HG02938 (cell line): ENCODE measurements at regions not wholly inside any gene's neighbourhood (a gene's known extent, or its start where the extent isn't known, plus 50 kb on each side); places are given as distances from the start of the nearest gene placed in this dataset.
"Not testable (repeated sequence)": the region's sequence is repeated elsewhere in the genome, so short reads cannot be mapped to it uniquely, and the experiment has no call there.

ENCODE experiments used
- ATAC-seq: cut with Tn5 transposase; IDR thresholded peaks from one replicate; pipeline ENCODE4 v1.9.1; 2021; ENCODE audit warnings: mild to moderate bottlenecking, moderate library complexity; ENCODE audit not compliant: unreplicated experiment

DNA sequence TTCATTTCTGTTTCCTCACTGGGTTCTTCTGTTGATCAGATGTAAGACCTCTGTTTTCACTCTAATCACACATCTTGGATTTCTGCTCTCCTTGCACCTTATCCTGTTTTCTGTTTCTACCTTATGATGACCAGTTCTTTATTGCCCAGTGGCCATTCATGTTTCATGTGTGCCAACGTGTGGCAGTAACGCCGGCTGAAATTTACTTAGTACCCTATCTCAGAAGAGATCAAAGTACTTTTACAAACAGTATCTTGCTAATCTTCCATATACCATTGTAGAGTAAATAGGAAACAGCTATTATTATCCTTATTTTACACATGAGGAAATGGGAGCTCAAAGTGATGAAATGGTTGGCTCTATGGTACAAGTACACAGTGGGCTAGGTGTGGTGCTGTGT is 74.0 kb downstream of the GATA3 start:
- no peak for ATAC-seq

DNA sequence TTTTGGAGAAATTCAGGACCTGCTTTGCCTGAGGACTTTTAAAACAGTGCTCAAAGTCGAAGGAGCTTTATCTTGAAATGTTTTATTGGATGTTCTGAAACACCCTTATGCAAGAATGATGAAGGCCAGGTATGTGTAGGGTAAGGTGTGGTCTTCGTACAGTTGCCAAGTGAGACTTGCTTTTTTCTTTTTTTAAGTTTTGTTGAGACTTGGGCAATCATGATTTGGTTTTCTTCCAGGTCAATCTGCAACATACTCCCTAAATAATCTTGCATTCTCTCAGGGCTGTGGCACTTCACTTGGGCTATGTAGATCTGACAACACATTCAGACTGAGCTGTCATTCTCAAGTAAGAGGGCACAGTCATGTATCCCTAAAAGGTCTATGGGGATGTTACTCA is 75.0 kb downstream of the GATA3 start:
- ATAC-seq: no peak

DNA sequence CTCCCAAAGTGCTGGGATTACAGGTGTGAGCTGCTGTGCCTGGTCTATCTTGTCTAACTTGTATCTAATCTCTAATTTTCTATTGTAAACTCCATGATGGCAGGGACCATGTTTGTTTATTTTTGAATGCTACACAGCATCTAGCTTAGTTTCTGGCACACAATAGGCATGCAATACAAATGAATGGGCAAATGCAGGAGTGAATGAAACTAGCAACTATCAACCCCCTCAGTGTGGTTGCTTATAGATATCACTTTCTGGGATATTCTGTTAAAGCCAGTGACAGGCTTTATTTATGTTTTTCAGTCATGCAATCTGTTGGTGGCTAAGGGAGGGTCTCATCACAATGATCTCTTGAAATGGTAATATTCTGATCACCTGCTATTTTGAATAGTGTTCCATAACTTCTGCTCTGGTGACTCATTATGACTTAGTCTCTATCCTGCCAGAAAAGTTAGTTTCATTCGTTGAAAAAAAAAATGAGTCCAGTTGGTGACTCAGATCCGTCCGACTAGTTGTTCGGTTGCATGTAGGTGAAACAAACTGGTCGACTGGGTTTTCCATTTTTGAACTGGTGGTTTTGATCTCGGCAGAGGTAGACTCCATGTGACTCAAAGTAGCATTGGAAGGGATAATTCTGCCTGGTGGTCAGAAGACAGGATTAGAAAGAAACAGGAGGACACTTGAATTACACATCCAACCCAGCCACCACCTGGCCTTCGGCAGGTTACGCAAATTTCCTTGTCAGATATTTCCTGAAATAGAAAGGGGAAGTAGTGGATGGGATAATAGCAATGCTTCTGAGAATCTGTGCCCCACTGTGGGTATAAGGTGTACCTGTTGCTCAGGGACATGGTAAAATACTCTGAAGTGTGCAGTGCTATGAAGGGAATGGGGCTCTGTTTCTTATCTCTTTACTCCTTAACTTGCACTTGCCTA is 76.8 kb downstream of the GATA3 start:
- peak; percentile 58 for ATAC-seq

DNA sequence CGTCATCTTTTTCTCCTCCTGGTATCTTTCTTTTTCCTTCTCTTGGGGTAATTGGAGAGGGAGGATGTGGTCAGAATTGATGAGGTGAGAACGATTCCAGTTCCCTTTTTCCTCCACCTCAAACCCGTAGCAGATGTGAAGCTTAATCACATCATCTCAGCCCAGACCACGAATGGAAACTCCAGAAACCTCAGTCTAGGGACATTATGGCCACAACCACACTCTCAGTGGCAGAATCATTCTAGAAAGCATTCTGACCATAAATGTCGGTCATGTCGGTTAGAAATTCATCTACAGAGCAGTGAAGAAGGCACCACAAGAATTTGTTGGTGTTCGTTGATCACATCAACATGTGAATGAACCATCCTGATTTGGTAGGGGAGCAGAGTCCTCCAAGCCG is 78.7 kb downstream of the GATA3 start:
- peak; percentile 60 for ATAC-seq

DNA sequence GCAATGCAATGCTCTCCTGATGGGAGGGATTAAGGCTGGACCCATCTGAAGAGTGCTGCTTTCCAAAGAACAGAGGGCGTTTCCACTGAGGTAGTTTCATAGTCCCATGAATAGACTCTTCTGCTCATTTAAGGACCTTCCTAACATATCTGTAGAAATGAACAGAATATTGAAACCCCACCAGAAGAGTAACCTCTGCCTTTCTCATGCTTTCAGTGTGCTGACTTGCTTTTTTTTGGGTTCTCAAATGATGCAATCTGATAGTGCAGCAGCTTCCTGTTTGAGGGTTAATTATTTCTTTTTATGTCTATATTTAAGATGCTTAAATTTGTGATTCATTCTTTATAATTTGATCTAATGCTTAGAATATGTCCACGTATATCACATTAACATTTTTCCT is 82.2 kb downstream of the GATA3 start:
- ATAC-seq: no peak

DNA sequence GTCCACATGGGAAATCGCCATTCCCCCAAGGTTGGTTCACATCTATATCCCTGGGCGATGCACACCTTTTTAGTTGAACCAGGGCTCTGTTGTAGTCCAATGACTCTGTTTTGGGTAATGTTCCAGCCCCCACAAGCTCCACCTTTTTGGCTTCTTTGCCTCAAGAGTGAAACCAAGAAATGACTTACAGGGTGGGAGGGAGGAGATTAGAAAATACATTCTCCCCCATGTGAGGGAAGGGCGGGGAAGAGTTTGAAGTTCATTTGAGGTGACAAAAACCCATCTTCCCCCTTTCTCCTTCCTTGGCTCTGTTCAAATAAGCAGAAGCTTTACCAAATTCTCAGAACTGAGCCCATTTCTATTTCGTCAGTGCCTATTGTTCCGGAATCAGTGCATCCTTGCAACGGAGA is 82.8 kb downstream of the GATA3 start:
- no peak for ATAC-seq

DNA sequence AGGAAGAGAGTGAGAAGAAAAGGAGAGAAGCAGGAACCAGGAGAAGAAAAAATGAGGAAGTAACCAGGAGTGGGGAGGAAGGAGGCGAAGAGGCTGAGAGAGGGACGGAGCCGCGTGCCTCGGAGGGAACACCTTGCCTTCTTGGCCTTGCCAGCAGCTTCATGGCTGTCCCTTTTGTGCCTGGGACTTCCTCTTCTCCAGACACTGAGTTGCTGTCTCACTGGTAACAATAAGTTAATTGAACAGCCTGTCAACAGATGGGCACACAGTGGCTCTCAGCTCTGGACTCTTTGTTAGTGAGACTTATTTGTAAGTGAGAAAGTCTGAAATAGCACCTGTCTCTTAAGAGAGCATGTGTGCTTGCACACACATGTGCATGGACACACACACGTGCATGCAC is 83.2 kb downstream of the GATA3 start:
- no peak for ATAC-seq

DNA sequence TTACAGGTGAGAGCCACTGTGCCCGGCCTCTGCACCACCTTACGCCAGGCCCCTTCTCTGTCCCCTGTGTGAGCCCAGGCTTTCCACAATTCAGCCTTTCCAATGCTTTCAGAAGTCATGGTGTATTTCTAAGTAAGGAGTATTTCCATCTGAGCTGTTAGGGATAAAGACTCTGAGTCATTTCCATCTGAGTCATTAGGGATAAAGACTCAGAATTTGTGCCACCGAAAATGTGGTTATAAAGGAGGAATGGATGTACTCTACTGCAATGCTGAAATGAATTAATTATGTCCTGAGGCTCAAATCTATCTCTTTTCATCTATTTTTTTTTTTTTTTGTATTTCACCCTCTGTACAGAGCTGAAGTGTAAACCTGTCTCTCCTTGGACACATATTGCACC is 84.0 kb downstream of the GATA3 start:
- no peak for ATAC-seq

DNA sequence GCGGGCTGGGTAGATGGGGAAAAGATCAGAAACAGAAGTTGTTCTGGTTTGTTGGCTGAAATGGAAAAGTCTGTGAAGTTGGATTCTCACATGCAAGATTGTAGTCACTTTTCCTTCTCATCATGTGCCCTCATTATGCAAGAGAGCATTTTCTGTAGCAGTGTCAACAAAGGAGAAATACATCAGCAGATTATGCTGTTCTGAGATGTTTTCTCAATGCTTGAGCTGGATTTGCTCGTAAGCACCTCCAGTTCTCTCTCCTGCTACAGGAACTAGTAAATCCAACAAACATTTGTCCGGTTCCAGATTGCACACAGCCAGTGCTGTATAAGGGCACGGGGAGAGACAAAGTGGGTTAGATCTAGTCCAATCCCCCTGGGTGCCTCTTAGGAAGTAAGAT is 90.0 kb downstream of the GATA3 start:
- ATAC-seq: no peak

DNA sequence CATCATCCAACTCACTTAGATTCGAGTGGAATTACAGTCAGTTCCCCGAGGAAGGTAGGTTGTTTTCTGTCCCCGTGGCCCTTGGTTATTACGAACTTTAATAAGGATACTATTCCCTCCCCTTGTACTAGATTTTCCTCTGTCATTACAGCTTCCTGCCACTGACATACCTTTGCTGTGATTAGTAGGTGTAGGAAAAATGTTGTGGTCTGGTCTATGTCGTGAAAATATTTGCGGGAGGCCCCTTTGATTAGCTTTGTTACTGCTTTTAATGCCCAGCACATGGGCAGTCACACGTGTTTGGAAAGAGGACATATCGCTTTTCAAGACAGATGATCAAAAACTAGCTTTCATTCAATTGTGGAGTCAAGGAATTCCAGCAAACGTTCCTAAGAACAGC is 92.2 kb downstream of the GATA3 start:
- no peak for ATAC-seq

DNA sequence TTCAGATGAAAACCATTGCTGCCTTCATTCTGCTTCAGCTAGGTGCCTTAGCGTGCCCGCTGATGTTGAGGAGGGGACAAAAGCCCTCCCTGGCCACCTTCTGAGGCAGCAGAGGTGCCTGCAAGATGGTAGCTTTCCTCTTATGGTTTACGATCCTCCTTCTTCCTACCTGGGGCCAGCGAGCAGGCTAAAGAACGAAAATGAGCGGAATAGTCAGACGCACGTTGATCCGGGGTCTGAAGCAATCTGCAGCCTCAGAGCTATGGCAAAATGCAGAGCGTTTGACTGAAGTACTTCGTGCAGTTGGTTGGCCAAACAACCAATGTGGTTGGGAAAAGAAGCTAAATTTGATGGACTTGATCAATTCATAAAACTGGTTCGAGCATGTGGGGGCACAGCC is 95.5 kb downstream of the GATA3 start:
- no peak for ATAC-seq

DNA sequence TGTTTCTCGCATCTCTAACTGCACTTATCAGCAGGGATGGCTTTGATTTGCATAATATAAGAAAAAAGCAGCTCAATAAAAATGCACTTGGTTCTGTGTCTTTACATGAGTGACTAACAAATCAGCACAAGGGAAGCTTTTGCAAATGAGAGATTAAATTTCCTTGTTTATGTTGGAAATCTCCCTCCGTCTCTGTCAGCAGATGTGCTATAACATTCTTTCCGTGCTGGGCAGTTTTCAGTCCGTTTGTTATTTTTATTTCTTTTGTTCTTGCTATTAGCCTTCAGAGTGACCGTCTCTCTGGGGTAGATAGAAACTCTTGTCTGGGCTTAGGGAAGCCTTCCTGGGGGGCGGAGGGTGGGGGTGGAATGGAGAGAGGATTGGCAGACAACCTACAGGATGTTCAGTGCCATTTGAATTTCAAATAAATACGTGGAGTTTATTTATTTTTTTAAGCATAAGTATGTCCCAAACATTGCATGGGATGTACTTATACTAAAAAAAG is 96.0 kb downstream of the GATA3 start:
- ATAC-seq: no peak

DNA sequence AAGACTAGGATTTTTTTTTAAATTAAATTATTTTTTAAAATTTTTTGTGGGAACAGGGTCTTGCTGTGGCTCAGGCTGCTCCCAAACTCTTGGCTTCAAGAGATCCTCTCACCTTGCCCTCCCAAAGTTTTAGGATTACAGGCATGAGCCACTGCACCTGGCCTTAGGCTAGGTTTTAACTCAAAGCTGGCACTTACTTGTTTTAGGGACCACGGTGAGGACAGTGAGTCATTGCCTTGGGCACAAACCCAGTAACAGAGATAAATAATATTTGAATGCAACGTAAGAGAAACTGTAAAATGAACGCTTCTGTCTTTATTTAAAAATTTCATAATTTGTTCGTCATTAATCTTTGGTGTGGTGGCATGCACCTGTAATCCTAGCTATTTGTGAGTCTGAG is 96.6 kb downstream of the GATA3 start:
- no peak for ATAC-seq

DNA sequence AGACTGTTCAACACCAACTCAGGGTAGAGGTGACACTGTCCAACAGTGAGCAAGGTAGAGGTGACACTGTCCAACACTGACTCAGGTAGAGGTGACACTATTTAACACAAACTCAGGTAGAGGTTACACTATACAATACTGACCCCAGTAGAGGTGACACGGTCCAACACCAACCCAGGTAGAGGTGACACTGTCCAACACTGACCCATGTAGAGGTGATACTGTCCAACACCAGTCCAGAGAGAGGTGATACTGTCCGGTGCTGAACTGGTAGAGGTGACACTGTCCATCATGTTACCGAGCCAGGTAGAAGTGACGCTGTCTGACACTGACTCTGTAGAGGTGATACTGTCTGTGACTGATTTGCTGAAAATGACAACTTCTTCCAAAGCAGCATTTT is 102.4 kb downstream of the GATA3 start:
- no peak for ATAC-seq

DNA sequence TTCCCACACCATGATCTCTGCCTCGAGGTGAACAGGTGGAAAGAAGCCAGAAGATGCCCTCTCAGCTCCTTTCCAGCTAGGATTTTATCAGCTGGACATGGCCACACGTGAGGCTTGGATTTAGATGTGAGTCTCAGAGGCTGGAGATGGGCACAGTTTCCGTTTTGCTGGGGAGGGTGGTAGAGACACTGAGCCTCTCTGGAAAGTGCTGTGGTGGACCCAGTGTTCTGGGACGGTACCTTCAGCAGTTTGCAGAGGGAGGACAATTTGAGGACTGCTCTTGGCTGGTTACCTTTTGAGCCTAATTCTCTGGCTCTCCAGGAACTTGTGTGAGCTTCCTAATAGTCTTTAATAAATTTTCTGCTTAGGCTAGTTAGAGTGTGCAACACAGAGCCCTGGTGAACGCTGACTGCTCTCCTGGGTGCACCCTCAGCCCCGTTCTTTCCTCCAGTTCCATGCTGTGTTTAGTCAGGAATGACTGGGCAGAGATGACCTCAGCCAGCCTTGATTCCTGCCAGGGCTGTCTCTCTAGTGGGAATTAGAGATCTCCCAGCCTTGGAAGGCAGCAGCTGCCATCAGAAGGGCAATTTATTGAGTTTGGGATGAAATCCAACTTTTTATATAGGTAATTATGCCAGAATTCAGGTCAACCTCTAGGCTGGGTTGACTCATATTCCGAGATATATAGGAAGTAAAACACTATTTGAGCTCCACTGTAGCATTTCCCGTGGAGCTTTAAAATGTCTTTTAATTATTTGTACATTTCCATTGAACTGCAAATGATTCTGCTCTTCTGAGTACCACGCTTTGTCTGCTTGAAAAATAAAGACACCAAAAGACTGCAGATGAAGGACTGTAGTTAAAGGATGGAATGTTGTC is 103.9 kb downstream of the GATA3 start:
- no peak for ATAC-seq

DNA sequence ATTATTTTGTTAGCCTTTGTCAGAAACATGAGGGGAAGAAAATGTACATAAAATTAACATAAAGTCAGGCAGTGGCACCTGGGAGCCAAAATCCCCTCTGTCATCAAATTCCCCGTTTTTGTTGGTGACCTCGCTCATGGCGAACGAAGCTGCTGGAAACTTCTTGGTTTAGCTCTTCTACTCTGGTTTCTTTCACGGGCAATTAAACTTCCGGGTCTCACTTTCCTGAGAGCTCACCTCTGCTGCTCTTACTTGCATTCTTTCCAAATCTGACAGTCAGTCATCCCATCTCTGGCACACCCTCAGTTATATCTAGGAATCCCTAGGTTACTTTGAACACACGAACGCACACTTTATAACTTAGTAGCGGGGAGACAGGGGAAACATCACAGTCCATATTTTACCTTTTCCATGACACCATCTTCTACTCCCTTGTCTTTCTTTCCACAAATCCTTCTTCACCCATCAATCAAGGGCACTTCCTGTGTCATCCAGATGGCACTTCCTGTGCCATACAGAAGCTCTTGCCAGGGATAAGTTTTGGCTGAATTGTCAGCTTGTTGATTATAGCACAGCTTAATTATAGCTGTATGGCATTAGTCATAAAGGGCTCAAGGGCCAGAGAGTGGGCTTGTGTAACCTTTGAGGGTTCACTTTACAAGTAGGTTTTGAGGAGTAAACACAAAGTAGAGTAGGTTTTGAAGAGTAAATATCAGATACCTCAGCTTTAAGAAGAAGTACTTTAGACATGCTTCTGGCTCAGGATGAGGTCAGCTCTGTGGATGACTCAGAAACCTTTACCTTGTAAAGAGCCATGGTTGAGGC is 105.1 kb downstream of the GATA3 start:
- no peak for ATAC-seq

DNA sequence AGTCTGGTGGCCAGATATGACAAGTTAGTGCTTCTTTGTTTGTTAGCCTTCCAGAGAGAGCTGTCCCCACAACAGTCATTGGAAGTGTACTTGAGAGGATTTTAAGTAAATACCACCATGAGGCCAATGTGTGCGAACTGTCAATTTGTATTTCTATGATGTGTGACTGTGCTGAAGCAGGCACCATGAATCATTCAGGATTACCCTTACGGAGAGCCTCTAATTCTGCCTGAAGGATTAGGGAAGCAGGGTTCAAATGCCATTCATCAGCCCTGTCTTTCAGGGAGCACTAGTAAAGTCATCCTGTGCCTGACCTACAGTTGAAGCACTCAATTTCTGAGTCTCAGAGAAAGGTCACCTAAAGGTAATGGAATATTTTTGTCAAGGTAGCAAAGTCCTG is 109.3 kb downstream of the GATA3 start:
- ATAC-seq: no peak

DNA sequence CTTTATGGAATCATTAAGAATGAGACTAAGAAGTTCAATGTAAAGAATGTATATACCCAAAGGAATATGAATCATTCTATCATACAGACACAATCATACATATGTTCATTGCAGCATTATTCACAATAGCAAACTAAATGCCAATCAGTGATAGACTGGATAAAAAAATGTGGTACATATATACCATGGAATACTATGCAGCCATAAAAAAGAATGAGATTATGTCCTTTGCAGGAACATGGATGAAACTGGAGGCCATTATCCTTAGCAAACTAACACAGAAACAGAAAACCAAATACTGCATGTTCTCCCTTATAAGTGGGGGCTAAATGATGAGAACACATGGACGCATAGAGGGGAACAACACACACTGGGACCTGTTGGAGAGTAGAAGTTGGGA is 110.2 kb downstream of the GATA3 start:
- not testable (repeated sequence) for ATAC-seq

DNA sequence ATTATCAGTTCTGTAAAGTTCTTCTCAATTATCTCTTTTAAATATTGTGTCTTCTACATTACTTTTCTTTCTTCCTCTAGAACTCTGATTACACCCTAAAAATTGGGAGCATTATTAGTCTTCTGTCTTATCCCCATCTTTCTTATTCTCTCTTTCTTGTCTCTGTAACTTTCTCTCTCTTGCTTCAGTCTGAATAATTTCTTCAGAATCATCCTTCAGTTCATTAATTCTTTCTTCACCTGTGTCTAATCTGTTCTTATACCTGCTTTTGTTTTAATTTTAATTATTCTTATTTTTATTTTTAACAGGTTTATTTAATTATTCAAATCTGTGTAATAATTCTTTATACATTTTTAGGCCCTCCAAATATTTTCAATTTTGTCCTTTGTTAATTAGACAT is 114.3 kb downstream of the GATA3 start:
- no peak for ATAC-seq

DNA sequence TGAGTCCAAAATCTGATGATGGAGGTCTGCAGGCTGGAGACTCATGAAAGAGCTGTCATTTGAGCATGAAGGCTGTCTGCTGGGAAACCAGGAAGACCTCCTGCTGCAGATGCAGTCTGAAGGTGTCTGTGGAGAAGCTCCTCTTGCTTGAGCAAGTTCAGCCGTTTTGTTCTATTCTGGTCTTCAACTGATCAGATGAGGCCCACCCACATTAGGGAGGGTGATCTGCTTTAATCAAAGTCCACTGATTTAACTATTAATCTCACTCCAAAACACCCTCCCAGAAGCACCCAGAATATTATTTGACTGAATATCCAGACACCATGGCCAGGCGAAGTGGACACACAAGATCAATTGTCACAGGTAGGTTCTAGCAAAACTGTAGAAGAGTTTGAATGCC is 116.5 kb downstream of the GATA3 start:
- ATAC-seq: no peak

DNA sequence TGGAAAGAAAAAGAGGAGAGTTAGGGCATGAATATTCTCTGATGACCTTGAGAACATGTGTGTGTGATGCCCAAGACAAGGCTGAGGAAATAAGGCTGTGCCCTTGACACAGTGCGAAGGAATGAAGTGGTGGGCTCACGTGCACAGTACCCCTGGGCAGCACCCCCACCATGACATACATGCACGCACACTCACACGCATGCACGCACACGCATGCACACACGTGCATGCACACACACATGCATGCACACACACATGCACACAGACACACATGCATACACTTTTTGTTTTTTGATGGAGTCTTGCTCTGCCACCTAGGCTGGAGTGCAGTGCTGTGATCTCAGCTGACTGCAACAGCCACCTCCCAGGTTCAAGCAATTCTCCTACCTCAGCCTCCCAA is 118.1 kb downstream of the GATA3 start:
- no peak for ATAC-seq
